ENCODE measurements at regions not wholly inside any gene's neighbourhood (a gene's known extent, or its start where the extent isn't known, plus 50 kb on each side); places are given as distances from the start of the nearest gene placed in this dataset.
"Not testable (repeated sequence)": the region's sequence is repeated elsewhere in the genome, so short reads cannot be mapped to it uniquely, and the experiment has no call there.

DNA sequence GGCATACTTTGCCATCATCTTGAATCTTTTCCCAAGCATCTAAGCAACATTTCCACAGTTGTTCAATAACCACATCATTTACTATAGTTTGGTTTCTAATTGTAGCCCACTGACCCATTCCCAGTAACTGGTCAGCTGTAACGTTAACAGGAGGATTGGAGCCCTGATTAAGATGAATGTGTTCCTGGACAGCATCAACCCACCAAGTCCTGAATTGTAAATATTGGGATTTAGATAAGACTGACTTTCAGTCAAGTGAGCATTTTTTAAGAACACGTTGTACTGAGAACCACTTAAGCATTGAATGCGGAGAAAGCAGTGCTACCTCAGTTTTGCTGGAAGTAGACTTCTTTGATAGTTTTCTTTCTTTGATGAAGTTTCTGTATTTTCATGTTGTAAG, 53.3 kb upstream of the ARL4D start:
- DNase-seq, result not testable (repeated sequence)

DNA sequence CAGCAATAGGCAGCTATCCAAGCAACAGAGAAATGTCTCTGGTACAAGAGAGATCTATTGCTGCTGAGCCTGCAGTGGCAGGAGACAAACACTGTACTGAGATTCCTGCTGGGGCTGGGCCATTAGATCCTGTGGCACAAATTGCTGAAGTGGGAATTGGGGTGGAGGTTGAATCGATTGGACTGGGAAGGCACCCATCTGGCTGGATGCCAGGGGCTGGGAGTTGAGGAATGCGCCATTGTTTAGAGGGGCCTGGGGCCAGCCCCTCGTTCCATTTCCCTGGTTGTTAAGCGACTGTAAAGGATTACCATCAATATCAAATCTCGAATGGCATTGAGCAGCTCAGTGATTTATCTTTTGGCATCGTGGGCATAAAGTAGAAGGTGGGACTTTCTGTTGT, 54.1 kb upstream of the ARL4D start:
- no peak for DNase-seq

GRCh38 chr17:43342589-43342890, 56.3 kb upstream of the ARL4D start:
- no peak for DNase-seq

GRCh38 chr17:43341715-43342588, 56.8 kb upstream of the ARL4D start:
- no peak for DNase-seq

- DNase-seq, result peak; percentile 69
Observed at GRCh38 chr17:43338886-43339516, 59.8 kb upstream of the ARL4D start.

DNA sequence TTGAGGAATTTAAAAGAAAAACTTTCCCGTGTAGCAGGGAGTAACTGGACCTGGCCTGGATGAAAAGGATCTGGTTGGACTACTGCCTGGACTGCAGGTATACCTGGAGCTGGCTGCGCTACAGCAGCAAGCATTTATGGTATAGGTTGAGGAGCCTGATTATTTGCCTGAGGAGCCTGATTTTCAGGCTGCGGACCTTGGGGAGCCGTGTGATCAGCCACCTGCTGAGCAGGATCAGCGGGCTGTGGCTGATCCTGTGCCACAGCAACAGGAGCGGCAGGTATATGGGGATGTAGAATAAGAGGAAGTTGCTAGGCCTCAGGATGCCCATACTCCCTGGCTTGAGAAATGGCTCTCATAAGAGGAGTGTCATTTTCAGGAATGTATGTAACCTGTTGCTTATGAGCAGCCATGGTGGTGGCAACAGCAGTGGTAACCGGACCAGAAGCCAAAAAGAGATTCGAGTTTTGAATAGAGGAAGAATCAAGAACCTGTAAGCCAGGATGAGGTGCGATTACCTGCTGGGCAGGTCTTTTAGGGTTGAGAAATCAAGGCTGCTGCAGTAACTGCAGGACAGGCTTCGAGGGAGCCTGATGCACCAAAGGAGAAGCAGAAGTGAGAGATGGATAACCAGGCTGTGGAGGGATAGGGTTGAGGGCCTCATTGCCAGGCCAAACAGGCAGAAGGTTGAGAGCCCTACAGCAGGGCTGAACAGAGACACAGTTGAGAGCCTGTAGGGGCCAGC, 60.9 kb upstream of the ARL4D start:
- DNase-seq, result no peak

- no peak for DNase-seq
Observed at GRCh38 chr17:43334738-43335402, 63.9 kb upstream of the ARL4D start.

DNA sequence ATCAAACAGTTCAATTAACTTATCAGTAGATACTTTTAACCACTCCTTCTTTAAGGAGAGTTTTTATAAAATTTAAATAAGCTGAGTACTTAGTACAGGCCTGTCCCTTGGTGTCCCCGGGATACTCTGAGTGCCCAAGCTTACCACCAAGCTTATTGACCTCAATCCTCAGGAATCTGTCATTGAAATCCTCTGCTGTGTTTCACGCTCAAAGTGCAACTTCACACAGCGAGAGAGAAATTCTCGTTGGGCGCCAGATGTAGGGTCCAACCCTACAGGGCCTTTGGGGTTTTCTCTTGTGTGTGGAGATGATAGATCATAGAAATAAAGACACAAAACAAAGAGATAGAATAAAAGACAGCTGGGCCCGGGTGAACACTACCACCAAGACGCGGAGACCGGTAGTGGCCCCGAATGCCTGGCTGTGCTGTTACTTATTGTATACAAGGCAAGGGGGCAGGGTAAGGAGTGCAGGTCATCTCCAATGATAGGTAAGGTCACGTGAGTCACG, 65.3 kb upstream of the ARL4D start:
- DNase-seq, result no peak

DNA sequence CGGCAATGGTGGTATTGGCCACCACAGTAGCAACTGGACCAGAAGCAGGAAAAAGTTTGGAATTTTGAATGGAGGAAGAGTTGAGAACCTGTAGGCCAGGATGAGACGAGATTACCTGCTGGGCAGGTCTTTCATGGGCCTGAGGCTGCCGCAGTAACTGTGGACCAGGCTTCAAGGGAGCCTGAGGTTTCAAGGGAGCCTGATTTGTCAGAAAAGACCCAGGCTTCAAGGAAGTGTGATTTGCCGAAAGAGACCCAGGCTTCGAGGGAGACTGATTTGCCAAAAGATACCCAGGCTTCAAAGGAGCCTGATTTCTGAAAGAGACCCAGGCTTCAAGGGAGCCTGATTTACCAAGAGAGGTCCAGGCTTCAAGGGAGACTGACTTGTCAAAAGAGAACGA, 66.6 kb upstream of the ARL4D start:
- no peak for DNase-seq

GRCh38 chr17:43330876-43331639, 67.7 kb upstream of the ARL4D start:
- DNase-seq, result no peak

DNA sequence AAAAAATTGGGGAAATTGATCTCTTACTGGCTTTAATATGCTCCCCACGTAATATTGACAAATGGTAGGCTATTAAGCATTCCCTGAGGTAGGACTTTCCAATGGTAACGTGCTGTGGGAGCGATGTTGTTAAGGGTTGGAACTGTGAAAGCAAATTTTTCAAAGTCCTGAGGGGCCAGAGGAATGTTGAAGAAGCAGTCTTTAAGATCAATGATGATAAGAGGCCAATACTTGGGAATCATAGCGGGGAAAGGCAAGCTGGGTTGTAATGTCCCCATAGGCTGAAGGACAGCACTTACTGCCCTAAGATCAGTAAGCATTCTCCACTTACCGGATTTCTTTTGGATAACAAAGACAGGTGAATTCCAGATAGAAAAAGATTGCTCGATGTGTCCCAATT, 69.6 kb upstream of the ARL4D start:
- no peak for DNase-seq

DNA sequence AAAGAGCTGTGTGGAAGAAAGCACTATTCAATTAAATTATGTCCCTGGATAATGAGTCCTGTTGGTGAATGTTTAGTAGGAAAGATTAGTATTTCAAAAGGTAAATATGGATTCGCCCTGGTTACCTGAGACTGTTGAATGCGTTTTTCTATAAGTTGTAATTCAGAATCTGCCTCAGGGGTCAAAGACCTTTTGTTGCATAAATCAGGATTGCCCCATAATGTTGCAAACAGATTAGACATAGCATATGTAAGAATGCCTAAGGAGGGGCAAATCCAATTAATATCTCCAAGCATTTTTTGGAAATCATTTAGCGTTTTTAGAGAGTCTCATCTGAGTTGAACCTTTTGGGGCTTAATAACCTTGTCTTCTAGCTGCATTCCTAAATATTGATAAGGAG, 70.1 kb upstream of the ARL4D start:
- DNase-seq, result no peak

- no peak for DNase-seq
Observed at GRCh38 chr17:43327834-43328420, 70.9 kb upstream of the ARL4D start.

- DNase-seq, result no peak
Observed at GRCh38 chr17:43327421-43327820, 71.4 kb upstream of the ARL4D start.

DNA sequence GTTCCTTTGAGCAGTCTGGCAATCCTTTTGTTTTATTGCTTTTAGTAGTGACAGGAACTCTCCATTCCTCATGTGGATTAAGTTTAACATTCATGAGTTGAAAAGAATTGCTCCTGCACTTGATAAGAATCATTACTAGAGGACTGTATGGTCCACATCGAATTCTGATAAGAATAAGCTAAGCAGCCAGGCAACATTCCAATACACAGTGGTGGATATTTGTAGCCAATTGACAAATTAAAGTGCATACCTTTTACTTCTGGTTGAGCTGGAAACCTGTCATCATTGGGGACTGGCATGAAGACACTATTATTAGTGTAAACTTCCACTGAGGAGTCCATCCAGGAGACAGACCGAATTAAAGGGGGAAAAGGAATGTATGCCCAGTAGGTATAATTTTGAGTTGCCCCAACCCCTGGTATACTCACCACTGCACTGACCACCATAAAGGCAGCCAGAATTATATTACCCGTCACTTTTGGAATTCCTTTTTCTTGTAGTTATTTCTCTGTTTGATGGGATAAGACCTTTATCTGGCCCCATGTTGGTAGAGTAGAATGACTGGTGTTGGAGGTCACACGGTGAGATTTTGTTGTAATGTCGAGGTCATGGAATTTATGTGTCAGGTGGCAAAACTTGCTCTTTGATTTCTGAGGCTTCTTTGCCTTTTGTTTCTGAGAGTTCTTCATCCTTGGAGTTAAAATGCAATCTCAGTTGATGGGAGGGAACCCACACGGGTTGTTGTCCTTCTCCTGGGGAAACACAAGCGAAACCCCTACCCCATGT, 72.1 kb upstream of the ARL4D start:
- DNase-seq, result no peak

DNA sequence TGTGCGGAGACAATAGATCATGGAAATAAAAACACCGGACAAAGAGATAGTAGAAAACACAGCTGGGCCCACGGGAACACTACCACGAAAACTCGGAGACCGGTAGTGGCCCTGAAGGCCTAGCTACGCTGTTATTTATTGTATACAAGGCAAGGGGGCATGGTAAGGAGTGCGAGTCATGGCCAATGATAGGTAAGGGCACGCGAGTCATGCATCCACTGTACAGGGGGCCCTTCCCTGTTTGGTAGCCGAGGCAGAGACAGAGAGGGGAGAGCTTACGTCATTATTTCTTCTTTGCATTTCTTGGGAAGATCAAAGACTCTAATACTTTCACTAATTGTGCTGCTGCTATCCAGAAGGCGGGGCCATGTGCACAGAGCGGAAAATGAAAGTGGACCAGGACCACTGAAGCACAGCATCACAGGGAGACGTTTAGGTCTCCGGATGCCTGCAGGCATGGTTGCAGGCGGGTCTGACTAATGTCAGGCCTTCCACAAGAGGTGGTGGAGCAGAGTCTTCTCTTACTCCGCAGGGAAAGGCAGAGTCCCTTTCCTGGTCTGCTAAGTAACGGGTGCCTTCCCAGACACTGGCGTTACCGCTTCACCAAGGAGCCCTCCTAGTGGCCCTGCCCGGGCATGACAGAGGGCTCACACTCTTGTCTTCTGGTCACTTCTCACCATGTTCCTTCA, 74.4 kb upstream of the ARL4D start:
- DNase-seq, result no peak

DNA sequence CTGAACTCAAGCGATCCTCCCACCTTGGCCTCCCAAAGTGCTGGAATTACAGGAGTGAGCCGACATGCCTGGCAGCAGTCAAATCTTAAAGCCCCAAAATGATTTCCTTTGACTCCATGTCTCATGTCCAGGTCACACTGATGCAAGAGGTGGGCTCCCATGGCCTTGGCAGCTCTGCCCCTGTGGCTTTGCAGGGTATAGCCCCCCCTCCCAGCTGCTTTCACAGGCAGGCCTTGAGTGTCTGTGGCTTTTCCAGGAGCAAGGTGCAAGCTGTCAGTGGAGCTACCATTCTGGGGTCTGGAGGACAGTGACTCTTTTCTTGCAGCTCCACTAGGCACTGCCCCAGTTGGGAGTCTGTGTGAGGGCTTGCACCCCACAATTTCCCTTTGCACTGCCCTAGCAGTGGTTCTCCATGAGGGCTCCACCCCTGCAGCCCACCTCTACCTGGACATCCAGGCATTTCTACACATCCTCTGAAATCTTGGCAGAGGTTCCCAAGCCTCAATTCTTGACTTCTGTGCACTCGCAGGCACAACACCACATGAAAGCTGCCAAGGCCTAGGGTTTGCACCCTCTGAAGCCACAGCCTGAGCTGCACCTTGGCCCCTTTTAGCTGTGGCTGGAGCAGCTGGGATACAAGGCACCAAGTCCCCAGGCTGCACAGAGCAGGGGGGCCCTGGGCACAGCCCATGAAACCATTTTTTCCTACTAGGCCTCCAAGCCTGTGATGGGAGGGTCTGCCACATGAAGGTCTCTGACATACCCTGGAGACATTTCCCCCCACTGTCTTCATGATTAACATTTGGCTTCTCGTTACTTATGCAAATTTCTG, 79.3 kb upstream of the ARL4D start:
- no peak for DNase-seq

DNA sequence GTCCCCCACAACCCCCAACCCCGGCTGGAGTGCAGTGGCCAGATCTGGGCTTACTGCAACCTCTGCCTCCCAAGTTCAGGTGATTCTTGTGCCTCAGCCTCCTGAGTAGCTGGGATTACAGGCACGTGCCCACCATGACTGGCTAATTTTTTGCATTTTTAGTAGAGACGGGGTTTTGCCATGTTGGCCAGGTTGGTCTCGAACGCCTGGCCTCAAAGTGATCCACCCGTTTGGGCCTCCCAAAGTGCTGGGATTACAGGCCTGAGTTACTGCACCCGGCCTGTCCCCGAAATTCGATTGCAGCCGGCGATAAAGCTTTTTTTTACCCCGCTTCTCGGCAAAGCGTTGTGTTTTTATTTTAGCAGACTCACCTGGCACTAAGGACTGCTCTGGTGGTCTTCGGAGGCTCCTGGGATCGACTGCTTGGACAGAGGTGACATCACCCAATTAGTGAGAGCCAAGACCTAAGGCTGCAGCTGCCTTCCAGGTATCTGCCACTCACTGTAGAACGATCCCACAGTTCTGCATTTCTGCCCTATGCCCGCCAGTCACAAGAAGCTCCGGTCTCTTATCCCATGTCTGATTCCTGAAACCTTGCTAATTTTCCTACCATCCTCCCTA, 82.2 kb upstream of the ARL4D start:
- no peak for DNase-seq

DNA sequence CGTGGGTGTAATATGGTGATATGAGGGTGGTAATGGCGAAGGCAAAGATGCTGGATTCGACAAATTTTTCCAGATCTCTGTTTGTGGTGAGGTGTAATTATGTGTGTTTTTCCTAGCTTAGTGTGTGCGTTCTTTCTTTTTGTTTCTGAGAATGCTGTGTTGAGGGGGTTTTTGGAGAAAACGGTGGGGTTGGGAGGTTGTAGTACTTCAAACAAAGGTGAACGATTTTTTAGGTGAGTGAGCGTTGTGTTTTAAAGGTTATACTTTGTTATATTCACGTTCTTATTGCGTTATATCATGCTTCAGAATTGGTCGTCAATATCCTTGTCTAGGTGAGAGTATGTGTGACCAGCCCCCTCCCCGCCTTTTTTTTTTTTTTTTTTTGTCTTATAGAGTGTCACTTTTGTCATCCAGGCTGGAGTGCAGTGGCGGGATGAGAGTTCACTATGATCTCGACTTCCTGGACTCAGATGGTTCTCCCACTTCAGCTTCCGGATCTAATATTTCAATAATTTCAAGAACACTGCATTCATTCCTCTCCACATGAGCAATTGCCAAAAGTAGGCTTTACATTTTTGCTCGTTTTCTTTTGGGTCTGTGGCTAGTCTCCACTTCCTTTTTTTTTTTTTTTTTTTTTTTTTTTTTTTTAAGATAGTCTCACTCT, 82.2 kb upstream of the RNU2-1 start:
- no peak for DNase-seq

Measured in NCI-H774 (cell line).